C4-2B (cell line): ENCODE measurements at regions not wholly inside any gene's neighbourhood (a gene's known extent, or its start where the extent isn't known, plus 50 kb on each side); places are given as distances from the start of the nearest gene placed in this dataset.

Experiments used
- ZFX ChIP-seq: fragments of 450-650 bp; IDR thresholded peaks from 2 replicates; pipeline ENCODE4 v1.6.1; 2017
- TF ChIP-seq, protein P1 (sequence below): fragments of 450-650 bp; conservative IDR thresholded peaks from 2 replicates; pipeline ENCODE4 v1.5.1; 2017; ENCODE audit warnings: mild to moderate bottlenecking

DNA sequence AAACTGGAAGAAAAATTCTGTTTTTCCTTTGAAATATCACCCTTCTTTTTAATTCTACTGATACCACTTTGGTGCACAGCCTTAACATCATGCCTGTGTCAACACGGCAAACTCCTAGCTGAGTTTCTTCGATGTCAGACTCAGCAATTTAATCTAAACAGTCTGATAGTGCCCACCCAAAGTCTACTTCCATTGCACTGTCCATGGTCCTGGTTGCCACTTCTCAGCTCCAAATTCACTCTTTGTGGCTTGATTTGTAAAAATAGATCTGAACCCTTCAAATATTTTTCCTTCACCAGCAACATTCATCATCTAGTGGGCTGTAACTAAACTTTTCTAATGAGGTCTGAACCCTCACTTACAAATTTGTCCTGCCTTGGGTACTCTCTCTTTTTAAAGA lies 107.8 kb downstream of the NUDT12 start:
- TF ChIP-seq, protein P1, sequence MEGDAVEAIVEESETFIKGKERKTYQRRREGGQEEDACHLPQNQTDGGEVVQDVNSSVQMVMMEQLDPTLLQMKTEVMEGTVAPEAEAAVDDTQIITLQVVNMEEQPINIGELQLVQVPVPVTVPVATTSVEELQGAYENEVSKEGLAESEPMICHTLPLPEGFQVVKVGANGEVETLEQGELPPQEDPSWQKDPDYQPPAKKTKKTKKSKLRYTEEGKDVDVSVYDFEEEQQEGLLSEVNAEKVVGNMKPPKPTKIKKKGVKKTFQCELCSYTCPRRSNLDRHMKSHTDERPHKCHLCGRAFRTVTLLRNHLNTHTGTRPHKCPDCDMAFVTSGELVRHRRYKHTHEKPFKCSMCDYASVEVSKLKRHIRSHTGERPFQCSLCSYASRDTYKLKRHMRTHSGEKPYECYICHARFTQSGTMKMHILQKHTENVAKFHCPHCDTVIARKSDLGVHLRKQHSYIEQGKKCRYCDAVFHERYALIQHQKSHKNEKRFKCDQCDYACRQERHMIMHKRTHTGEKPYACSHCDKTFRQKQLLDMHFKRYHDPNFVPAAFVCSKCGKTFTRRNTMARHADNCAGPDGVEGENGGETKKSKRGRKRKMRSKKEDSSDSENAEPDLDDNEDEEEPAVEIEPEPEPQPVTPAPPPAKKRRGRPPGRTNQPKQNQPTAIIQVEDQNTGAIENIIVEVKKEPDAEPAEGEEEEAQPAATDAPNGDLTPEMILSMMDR: no peak
- no peak for TF ChIP-seq ZFX
